A549 (cell line): ENCODE measurements at regions not wholly inside any gene's neighbourhood (a gene's known extent, or its start where the extent isn't known, plus 50 kb on each side); places are given as distances from the start of the nearest gene placed in this dataset.

Source experiments
- ATAC-seq, 2 experiments: fragments of 200-7000 bp in 1 of 2; fragments of >200 bp in 1 of 2; cut with Nextera tagmentation in 1 of 2; cut with Tn5 transposase in 1 of 2; 3 replicates each; pipeline versions ENCODE4 v1.8.0 to v1.9.1; 2018 to 2020; ENCODE audit warnings: mild to moderate bottlenecking in 1 of 2, moderate library complexity in 1 of 2
- CTCF ChIA-PET: fragments of 300-600 bp; sonication (Branson Sonifier 250); formaldehyde crosslinking; extraction: SDS; loops from one replicate; lab custom pipeline; 2021; ENCODE audit warnings: antibody characterized with exemption, inconsistent platforms; lab: Yijun Ruan, JAX
- POLR2A ChIA-PET: fragments of 350-600 bp; formaldehyde crosslinking; extraction: SDS; loops from one replicate; lab custom pipeline; 2021; ENCODE audit warnings: antibody characterized with exemption, inconsistent platforms; lab: Yijun Ruan, JAX
- DNase-seq, 2 experiments: peaks; one replicate each; pipeline versions ENCODE4 v3.0.0 to v3.0.0-alpha.2; 2011 to 2016; ENCODE audit warnings: low read depth in 1 of 2, low spot score in 1 of 2
- FAIRE-seq: peaks from 2 replicates; lab custom pipeline; 2011; peaks lifted over from hg19 to GRCh38; lab: Jason Lieb, UNC
- H3K27ac ChIP-seq, 2 experiments: fragments of >200 bp; sonication (Bioruptor Twin); formaldehyde crosslinking; 3 replicates each; pipeline ENCODE4 v1.5.1; 2016 to 2017
- H3K4me1 ChIP-seq: fragments of >200 bp; sonication (Bioruptor Twin); formaldehyde crosslinking; 3 replicates; pipeline ENCODE4 v1.6.1; 2016
- H3K4me2 ChIP-seq: fragments of >200 bp; sonication (Bioruptor Twin); formaldehyde crosslinking; 3 replicates; pipeline ENCODE4 v1.6.1; 2016
- H3K4me3 ChIP-seq: fragments of >200 bp; sonication (Bioruptor Twin); formaldehyde crosslinking; 3 replicates; pipeline ENCODE4 v1.5.1; 2016
- H3K9me3 ChIP-seq: fragments of >200 bp; sonication (Bioruptor Twin); formaldehyde crosslinking; 3 replicates; pipeline ENCODE4 v1.6.1; 2016
- BHLHE40 ChIP-seq: IDR thresholded peaks from 2 replicates; pipeline ENCODE4 v1.6.1; 2012; ENCODE audit warnings: low read depth, low read length, inconsistent platforms
- CEBPB ChIP-seq, 2 experiments: fragments of >200 bp in 1 of 2; sonication (Bioruptor Twin) in 1 of 2; formaldehyde crosslinking in 1 of 2; IDR thresholded peaks; 2 replicates each; pipeline ENCODE4 v1.6.1; 2012 to 2016
- CHD2 ChIP-seq: fragments of 150-350 bp; IDR thresholded peaks from 2 replicates; pipeline ENCODE4 v1.6.1; 2014; ENCODE audit warnings: low read length; ENCODE audit not compliant: partially characterized antibody
- CTCF ChIP-seq: fragments of >200 bp; sonication (Bioruptor Twin); formaldehyde crosslinking; IDR thresholded peaks from 3 replicates; pipeline ENCODE4 v1.5.1; 2016
- EHMT2 ChIP-seq: fragments of 200-600 bp; sonication (generic); IDR thresholded peaks from 2 replicates; pipeline ENCODE4 v1.6.1; 2016; ENCODE audit warnings: antibody characterized with exemption, low read depth, mild to moderate bottlenecking, moderate library complexity
- ESRRA ChIP-seq: fragments of 150-350 bp; IDR thresholded peaks from 2 replicates; pipeline ENCODE4 v1.6.1; 2014; ENCODE audit warnings: mild to moderate bottlenecking, low read length, borderline replicate concordance
- FOSB ChIP-seq: fragments of 250-450 bp; sonication (Bioruptor Pico); IDR thresholded peaks from 2 replicates; pipeline ENCODE4 v1.5.0; 2020; ENCODE audit warnings: mild to moderate bottlenecking, moderate library complexity
- GATA3 ChIP-seq: IDR thresholded peaks from 2 replicates; pipeline ENCODE4 v1.6.1; 2012; ENCODE audit warnings: borderline replicate concordance
- HEYL ChIP-seq: fragments of 250-450 bp; sonication (Bioruptor Pico); IDR thresholded peaks from 2 replicates; pipeline ENCODE4 v1.8.0; 2021; ENCODE audit warnings: mild to moderate bottlenecking, moderate library complexity
- HOXA7 ChIP-seq: fragments of 250-450 bp; sonication (Bioruptor Pico); IDR thresholded peaks from 2 replicates; pipeline ENCODE4 v1.5.0; 2020; ENCODE audit warnings: mild to moderate bottlenecking, moderate library complexity
- JUNB ChIP-seq: fragments of >200 bp; sonication (Bioruptor Twin); formaldehyde crosslinking; IDR thresholded peaks from 2 replicates; pipeline ENCODE4 v1.6.1; 2016
- MAFK ChIP-seq: fragments of 450-650 bp; IDR thresholded peaks from 2 replicates; pipeline ENCODE4 v1.6.1; 2014; ENCODE audit not compliant: partially characterized antibody
- NPAS2 ChIP-seq: fragments of 250-450 bp; sonication (Bioruptor Pico); IDR thresholded peaks from 2 replicates; pipeline ENCODE4 v1.8.0; 2022; ENCODE audit warnings: mild to moderate bottlenecking, moderate library complexity, borderline replicate concordance
- RAD21 ChIP-seq, 2 experiments: fragments of >200 bp in 1 of 2; sonication (Bioruptor Twin) in 1 of 2; formaldehyde crosslinking in 1 of 2; IDR thresholded peaks in 1 of 2; conservative IDR thresholded peaks in 1 of 2; 2 replicates in 1 of 2; 3 replicates in 1 of 2; pipeline ENCODE4 v1.6.1; 2012 to 2018; ENCODE audit warnings: inconsistent platforms in 1 of 2
- RNF2 ChIP-seq: fragments of 200-600 bp; sonication (generic); IDR thresholded peaks from 2 replicates; pipeline ENCODE4 v1.6.1; 2016; ENCODE audit warnings: low read depth, mild to moderate bottlenecking, antibody characterized with exemption, moderate library complexity, borderline replicate concordance
- ZFP36 ChIP-seq: fragments of 450-650 bp; IDR thresholded peaks from 2 replicates; pipeline ENCODE4 v1.6.1; 2014; ENCODE audit warnings: borderline replicate concordance; ENCODE audit not compliant: partially characterized antibody
- WGBS: methylation state at CpG from one replicate; pipeline ENCODE4 v1.1.6; 2017; ENCODE audit errors: missing lambda C conversion rate; 5-methylcytosine and 5-hydroxymethylcytosine counted together
- TF ChIP-seq, protein P1 (sequence below): IDR thresholded peaks from 2 replicates; pipeline ENCODE4 v1.6.1; 2012
- TF ChIP-seq, protein P2 (sequence below): IDR thresholded peaks from 2 replicates; pipeline ENCODE4 v1.6.1; 2012; ENCODE audit warnings: low read depth, borderline replicate concordance
- TF ChIP-seq, protein P3 (sequence below): fragments of >200 bp; sonication (Bioruptor Twin); formaldehyde crosslinking; IDR thresholded peaks from 2 replicates; pipeline ENCODE4 v1.6.1; 2016

DNA sequence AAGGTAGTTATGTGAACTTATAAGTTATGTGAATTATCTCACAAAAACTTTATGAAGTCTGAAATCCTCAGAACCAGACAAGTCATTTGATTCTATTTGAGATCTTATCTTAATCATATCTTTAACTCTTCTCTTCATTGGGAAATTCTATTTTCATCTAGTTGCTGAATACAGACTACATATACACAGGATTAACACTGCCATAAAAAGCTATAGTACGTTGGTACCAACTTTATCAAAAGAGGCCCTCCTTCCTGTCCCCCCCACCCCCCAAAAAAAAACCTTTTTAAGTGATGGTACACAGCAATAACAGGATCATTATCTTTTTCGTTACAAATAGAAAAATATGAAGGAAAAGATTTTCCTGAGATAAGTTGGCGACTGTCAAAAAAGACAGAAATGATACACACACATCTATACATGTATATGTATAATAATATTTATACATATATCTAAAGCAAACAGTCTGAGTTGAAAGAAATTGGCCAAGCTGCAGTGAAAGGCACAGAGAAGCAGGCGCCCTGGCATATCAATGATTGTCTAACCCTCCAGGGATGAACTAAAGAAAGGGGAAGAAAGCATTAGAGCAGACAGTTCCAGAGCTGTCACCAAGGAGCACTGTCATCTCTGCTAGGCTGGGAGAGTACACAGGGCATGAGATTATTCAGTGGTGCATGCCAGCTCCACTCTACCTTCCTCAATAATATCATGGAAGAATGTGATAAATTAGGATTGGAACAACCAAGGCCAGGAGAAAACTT is 116.7 kb downstream of the KLF12 start:
- Histone ChIP-seq H3K4me1 (no peaks in the 10 kb centered on the region), H3K4me2 (no peak overlapping the region), H3K27ac (no peak overlapping the region), H3K9me3 (no peaks in the 10 kb centered on the region), H3K4me3 (no peak overlapping the region)
- ChIA-PET CTCF (interaction anchor here (0.7 kb wide), 1 partner anchor 343 kb away, joined by 3 read pairs; no protein-coding TSS in a partner anchor), POLR2A (no interaction called here)
- DNase-seq (no peak), FAIRE-seq (no peak), ATAC-seq (no peak)
- WGBS, result 80% methylated on average over 4 of the region's 4 CpGs
- TF ChIP-seq HOXA7 (CRISPR knock-in tag) (no peak), EHMT2 (no peak), CEBPB (IDR thresholded peaks at IDR 0.05) (no peak), RNF2 (no peak), ZFP36 (no peak), MAFK (no peak)
- TF ChIP-seq, protein P1, sequence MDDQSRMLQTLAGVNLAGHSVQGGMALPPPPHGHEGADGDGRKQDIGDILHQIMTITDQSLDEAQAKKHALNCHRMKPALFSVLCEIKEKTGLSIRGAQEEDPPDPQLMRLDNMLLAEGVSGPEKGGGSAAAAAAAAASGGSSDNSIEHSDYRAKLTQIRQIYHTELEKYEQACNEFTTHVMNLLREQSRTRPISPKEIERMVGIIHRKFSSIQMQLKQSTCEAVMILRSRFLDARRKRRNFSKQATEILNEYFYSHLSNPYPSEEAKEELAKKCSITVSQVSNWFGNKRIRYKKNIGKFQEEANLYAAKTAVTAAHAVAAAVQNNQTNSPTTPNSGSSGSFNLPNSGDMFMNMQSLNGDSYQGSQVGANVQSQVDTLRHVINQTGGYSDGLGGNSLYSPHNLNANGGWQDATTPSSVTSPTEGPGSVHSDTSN, result no peak

- FAIRE-seq (no peak), DNase-seq (peak in 1 of 2 experiments; percentile 4)
Observed at GRCh38 chr13:74015137-74015536, 119.1 kb downstream of the KLF12 start.

DNA sequence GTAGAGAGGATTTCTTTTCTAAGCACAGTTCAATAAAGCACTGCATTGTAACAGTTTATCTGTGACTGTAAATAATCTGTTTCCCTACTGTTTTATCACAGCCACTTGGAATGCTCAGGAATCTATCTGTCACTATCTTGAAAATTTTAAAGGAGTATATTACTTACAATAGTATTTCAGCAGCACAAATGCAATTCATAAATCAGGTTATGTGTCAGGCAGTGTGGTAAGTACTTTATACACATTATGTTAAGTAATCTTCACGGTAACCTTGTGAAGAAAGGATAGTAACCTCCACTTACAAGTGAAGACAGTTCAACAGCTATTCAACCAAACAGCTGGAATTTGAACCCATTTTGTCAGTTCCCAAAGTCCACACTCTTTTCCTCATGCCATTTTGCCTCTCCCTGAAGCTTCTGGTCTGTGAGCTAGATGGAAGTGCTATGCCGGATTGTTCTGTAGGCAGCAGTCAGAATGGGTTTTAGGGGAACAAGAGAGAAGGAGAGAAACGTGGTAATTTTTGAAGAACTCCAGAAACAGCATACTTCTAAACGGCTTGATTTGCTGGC is 125.0 kb downstream of the KLF12 start:
- FAIRE-seq, result no peak
- no peak overlapping the region for H3K4me3 ChIP-seq
- ChIA-PET POLR2A (no interaction called here), CTCF (no interaction called here)
- 68% methylated on average over 4 of the region's 4 CpGs for WGBS
- H3K4me2 ChIP-seq, result no peak overlapping the region
- no peak for DNase-seq
- no peak for ATAC-seq
- H3K4me1 ChIP-seq, result no peaks in the 10 kb centered on the region
- no peaks in the 10 kb centered on the region for H3K9me3 ChIP-seq
- no peak overlapping the region for H3K27ac ChIP-seq
- TF ChIP-seq FOSB, result no peak
- TF ChIP-seq GATA3, result no peak
- TF ChIP-seq ESRRA, result no peak
- no peak for TF ChIP-seq BHLHE40
- TF ChIP-seq, protein P2, sequence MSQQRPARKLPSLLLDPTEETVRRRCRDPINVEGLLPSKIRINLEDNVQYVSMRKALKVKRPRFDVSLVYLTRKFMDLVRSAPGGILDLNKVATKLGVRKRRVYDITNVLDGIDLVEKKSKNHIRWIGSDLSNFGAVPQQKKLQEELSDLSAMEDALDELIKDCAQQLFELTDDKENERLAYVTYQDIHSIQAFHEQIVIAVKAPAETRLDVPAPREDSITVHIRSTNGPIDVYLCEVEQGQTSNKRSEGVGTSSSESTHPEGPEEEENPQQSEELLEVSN, result no peak
- no peak for TF ChIP-seq NPAS2 (CRISPR knock-in tag)
- TF ChIP-seq JUNB, result no peak
- no peak for TF ChIP-seq RAD21 (conservative IDR thresholded peaks at IDR 0.05 in 1 of 2, IDR thresholded peaks at IDR 0.05 in 1 of 2)
- TF ChIP-seq CHD2, result no peak
- TF ChIP-seq, protein P3, sequence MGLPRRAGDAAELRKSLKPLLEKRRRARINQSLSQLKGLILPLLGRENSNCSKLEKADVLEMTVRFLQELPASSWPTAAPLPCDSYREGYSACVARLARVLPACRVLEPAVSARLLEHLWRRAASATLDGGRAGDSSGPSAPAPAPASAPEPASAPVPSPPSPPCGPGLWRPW, result no peak
- no peak for TF ChIP-seq HEYL (CRISPR knock-in tag)

More at GRCh38 chr13:74015137-74015536, 119.1 kb downstream of the KLF12 start:
- CTCF ChIA-PET, result no interaction called here
- TF ChIP-seq BHLHE40, result no peak
- TF ChIP-seq CTCF, result 0 out of 3 replicates have a peak, but pooled peaks have one; percentile 6
- TF ChIP-seq, all 56 proteins: peak for 1
- H3K4me3 ChIP-seq, result no peak overlapping the region
- WGBS, result 85% methylated on average over 4 of the region's 4 CpGs
- no peak overlapping the region for H3K27ac ChIP-seq
- POLR2A ChIA-PET, result no interaction called here
- no peaks in the 10 kb centered on the region for H3K9me3 ChIP-seq
- no peaks in the 10 kb centered on the region for H3K4me1 ChIP-seq
- ATAC-seq, result peak; percentile 39 to 68; a peak in 3 of 6 replicates
- no peak overlapping the region for H3K4me2 ChIP-seq
